ENCODE measurements at regions not wholly inside any gene's neighbourhood (a gene's known extent, or its start where the extent isn't known, plus 50 kb on each side); places are given as distances from the start of the nearest gene placed in this dataset.

DNA sequence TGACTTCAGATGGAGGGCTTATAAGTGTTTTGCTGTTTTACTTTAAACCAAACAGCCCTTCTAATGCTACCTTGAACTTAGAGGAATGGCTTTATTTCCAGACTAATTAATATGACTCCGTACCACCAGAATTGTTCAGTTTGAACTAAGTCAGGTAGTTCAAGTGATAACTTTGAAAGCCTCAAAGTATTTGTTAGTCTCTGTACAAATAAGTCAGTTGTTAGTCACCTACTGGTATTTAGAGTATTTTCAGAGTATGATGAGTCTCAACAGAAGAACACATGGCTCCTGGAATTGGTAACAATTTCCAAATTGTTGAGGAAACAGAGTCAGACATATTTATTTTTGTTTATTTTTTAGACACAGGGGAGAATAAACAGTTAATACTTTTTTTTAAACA is 381.8 kb upstream of the NRXN1 start:
- intact Hi-C loops (cut with micrococcal nuclease; ENCODE audit: unreplicated experiment): no loop called here
- no peaks in the 10 kb centered on the region for H3K36me3 ChIP-seq (ENCODE audit: insufficient read depth, low read length, poor library complexity, severe bottlenecking)
- POLR2A ChIA-PET (ENCODE audit: low non-redundant PET): no interaction called here
- no peaks in the 10 kb centered on the region for H3K27me3 ChIP-seq (replicated peaks; ENCODE audit: insufficient read depth, low read depth, low read length, poor library complexity)
- no peaks in the 10 kb centered on the region for H3K9me3 ChIP-seq (ENCODE audit: low read depth, low read length, poor library complexity, severe bottlenecking)
- BruUV-seq (replicated peaks): no TSS peak
- no peak overlapping the region for H3K27ac ChIP-seq (ENCODE audit: low read depth, low read length, poor library complexity, severe bottlenecking)
- no peak for DNase-seq (ENCODE audit: low spot score)
- peaks cover 5% of the 10 kb centered on the region for H3K4me1 ChIP-seq (ENCODE audit: insufficient read depth, low read length, poor library complexity, severe bottlenecking)
- CTCF ChIA-PET: no interaction called here
- TF ChIP-seq EZH2 (IDR thresholded peaks at IDR 0.05; ENCODE audit: borderline replicate concordance, low read depth, low read length, poor library complexity, severe bottlenecking): no peak
- TF ChIP-seq, protein P1, sequence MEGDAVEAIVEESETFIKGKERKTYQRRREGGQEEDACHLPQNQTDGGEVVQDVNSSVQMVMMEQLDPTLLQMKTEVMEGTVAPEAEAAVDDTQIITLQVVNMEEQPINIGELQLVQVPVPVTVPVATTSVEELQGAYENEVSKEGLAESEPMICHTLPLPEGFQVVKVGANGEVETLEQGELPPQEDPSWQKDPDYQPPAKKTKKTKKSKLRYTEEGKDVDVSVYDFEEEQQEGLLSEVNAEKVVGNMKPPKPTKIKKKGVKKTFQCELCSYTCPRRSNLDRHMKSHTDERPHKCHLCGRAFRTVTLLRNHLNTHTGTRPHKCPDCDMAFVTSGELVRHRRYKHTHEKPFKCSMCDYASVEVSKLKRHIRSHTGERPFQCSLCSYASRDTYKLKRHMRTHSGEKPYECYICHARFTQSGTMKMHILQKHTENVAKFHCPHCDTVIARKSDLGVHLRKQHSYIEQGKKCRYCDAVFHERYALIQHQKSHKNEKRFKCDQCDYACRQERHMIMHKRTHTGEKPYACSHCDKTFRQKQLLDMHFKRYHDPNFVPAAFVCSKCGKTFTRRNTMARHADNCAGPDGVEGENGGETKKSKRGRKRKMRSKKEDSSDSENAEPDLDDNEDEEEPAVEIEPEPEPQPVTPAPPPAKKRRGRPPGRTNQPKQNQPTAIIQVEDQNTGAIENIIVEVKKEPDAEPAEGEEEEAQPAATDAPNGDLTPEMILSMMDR (conservative IDR thresholded peaks at IDR 0.05; ENCODE audit: low read depth, low read length): no peak
- no peak overlapping the region for H3K4me3 ChIP-seq (ENCODE audit: low read depth, low read length, poor library complexity, severe bottlenecking)

DNA sequence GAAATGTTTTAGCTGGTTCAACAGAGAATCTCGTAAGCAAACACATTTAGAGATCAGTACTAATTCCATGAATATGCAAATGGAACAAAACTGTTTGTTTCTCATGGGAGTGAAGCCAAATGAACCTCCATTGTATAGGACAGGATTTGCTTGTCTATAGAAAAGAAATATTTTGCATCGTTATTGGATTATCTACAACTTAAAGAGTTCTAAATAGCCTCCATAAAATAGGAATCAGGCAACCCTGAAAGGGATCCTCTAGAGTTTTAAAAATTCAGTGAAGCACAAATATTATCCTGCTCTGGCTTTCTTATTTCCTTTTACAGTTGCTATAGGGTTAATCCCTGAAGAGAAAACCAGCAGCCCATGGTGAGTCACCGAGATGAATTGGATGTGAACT is 378.4 kb upstream of the NRXN1 start:
- H3K27me3 ChIP-seq (replicated peaks; ENCODE audit: insufficient read depth, low read depth, low read length, poor library complexity): no peaks in the 10 kb centered on the region
- peak; percentile 51 for DNase-seq (ENCODE audit: low spot score)
- no TSS peak for BruUV-seq (replicated peaks)
- CTCF ChIA-PET: no interaction called here
- TF ChIP-seq, protein P1 (conservative IDR thresholded peaks at IDR 0.05; ENCODE audit: low read depth, low read length): no peak
- no peak for TF ChIP-seq EZH2 (IDR thresholded peaks at IDR 0.05; ENCODE audit: borderline replicate concordance, low read depth, low read length, poor library complexity, severe bottlenecking)
- no peak overlapping the region for H3K27ac ChIP-seq (ENCODE audit: low read depth, low read length, poor library complexity, severe bottlenecking)
- intact Hi-C loops (cut with micrococcal nuclease; ENCODE audit: unreplicated experiment): no loop called here
- no peak overlapping the region for H3K4me3 ChIP-seq (ENCODE audit: low read depth, low read length, poor library complexity, severe bottlenecking)
- H3K9me3 ChIP-seq (ENCODE audit: low read depth, low read length, poor library complexity, severe bottlenecking): peaks cover 5% of the 10 kb centered on the region
- H3K36me3 ChIP-seq (ENCODE audit: insufficient read depth, low read length, poor library complexity, severe bottlenecking): no peaks in the 10 kb centered on the region
- POLR2A ChIA-PET (ENCODE audit: low non-redundant PET): no interaction called here
- H3K4me1 ChIP-seq (ENCODE audit: insufficient read depth, low read length, poor library complexity, severe bottlenecking): peaks cover 5% of the 10 kb centered on the region

DNA sequence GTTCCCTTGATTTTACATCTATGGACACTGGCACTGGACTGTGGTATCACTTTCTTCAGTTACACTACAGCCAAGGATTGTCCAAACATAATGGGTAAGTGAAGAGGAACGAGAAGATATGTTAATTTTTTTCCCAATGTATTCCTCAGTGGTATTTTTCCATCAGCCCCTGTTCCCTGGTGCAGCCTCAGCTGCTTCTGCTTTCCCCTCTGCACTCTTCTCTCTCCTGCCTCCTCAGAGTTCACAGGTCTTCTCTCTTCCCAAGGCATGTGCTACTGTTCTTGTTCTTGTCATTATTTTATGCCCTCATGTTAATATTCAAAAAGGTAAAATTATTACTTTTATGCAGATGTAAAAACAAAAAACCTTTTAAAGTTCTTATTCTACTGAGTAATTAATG is 378.0 kb upstream of the NRXN1 start:
- no peak for TF ChIP-seq EZH2 (IDR thresholded peaks at IDR 0.05; ENCODE audit: borderline replicate concordance, low read depth, low read length, poor library complexity, severe bottlenecking)
- TF ChIP-seq, protein P1 (conservative IDR thresholded peaks at IDR 0.05; ENCODE audit: low read depth, low read length): no peak
- H3K4me3 ChIP-seq (ENCODE audit: low read depth, low read length, poor library complexity, severe bottlenecking): no peak overlapping the region
- peak; percentile 1 for DNase-seq (ENCODE audit: low spot score)
- CTCF ChIA-PET: no interaction called here
- no peak overlapping the region for H3K27ac ChIP-seq (ENCODE audit: low read depth, low read length, poor library complexity, severe bottlenecking)
- BruUV-seq (replicated peaks): no TSS peak
- H3K27me3 ChIP-seq (replicated peaks; ENCODE audit: insufficient read depth, low read depth, low read length, poor library complexity): no peaks in the 10 kb centered on the region
- peaks cover 5% of the 10 kb centered on the region for H3K4me1 ChIP-seq (ENCODE audit: insufficient read depth, low read length, poor library complexity, severe bottlenecking)
- H3K36me3 ChIP-seq (ENCODE audit: insufficient read depth, low read length, poor library complexity, severe bottlenecking): no peaks in the 10 kb centered on the region
- intact Hi-C loops (cut with micrococcal nuclease; ENCODE audit: unreplicated experiment): no loop called here
- H3K9me3 ChIP-seq (ENCODE audit: low read depth, low read length, poor library complexity, severe bottlenecking): peaks cover 5% of the 10 kb centered on the region
- POLR2A ChIA-PET (ENCODE audit: low non-redundant PET): no interaction called here
